ENCODE measurements at regions not wholly inside any gene's neighbourhood (a gene's known extent, or its start where the extent isn't known, plus 50 kb on each side); places are given as distances from the start of the nearest gene placed in this dataset.

- no peak for DNase-seq
These were observed 72.7 kb upstream of the SLITRK1 start for GRCh38 chr13:83955011-83955410.

GRCh38 chr13:83953916-83954315 lies 71.6 kb upstream of the SLITRK1 start:
- DNase-seq, result no peak

GRCh38 chr13:83950293-83950692 lies 68.0 kb upstream of the SLITRK1 start:
- DNase-seq, result no peak

GRCh38 chr13:83943530-83944279 lies 61.4 kb upstream of the SLITRK1 start:
- no peak for DNase-seq

- no peak for DNase-seq
These were observed 59.5 kb upstream of the SLITRK1 start for GRCh38 chr13:83941701-83942335.

GRCh38 chr13:83940742-83941141 lies 58.5 kb upstream of the SLITRK1 start:
- DNase-seq, result no peak

- DNase-seq, result no peak
These were observed 55.3 kb upstream of the SLITRK1 start for GRCh38 chr13:83937579-83937978.

GRCh38 chr13:83935566-83935965 lies 53.3 kb upstream of the SLITRK1 start:
- no peak for DNase-seq

All from CD4-positive, alpha-beta T cell treated with Interleukin-12 subunit alpha and Interleukin-12 subunit beta, for 1 hour (primary cell).